Lung (tissue), 11 donors: ENCODE measurements at regions not wholly inside any gene's neighbourhood (a gene's known extent, or its start where the extent isn't known, plus 50 kb on each side); places are given as distances from the start of the nearest gene placed in this dataset.

Experiments used
- ATAC-seq: fragments of 200-7000 bp; cut with Tn5 transposase; one replicate; pipeline ENCODE4 v1.9.1; 2020; ENCODE audit warnings: moderate number of reproducible peaks; ENCODE audit not compliant: insufficient read depth, low FRiP score
- DNase-seq, 3 donors: peaks; one replicate each; pipeline ENCODE4 v3.0.0-alpha.2; 2013 to 2017
- H3K27ac ChIP-seq, 2 donors: one replicate each; pipeline ENCODE4 v1.5.1; 2013; ENCODE audit warnings: mild to moderate bottlenecking in 2 of 2, moderate library complexity in 2 of 2, control low read depth in 1 of 2, inconsistent platforms in 1 of 2, low read depth in 1 of 2, low read length in 1 of 2
- H3K27me3 ChIP-seq, 3 donors: one replicate each; pipeline ENCODE4 v1.5.1; 2013; ENCODE audit warnings: low read length in 2 of 3; ENCODE audit not compliant: control insufficient read depth in 3 of 3, insufficient read depth in 3 of 3
- H3K36me3 ChIP-seq, 4 donors: one replicate each; pipeline ENCODE4 v1.5.1; 2013; ENCODE audit warnings: low read length in 4 of 4, mild to moderate bottlenecking in 1 of 4, moderate library complexity in 1 of 4; ENCODE audit not compliant: control insufficient read depth in 4 of 4, insufficient read depth in 4 of 4
- H3K4me1 ChIP-seq, 5 donors: one replicate each; pipeline ENCODE4 v1.5.1; 2013; ENCODE audit warnings: low read length in 5 of 5, mild to moderate bottlenecking in 2 of 5, moderate library complexity in 1 of 5; ENCODE audit not compliant: control insufficient read depth in 5 of 5, insufficient read depth in 5 of 5
- H3K4me3 ChIP-seq: one replicate; pipeline ENCODE4 v1.5.1; 2013; ENCODE audit warnings: mild to moderate bottlenecking, control low read depth, moderate library complexity
- H3K9ac ChIP-seq, 2 donors: one replicate each; pipeline ENCODE4 v1.5.1; 2013; ENCODE audit warnings: low read length in 2 of 2, control low read depth in 1 of 2; ENCODE audit not compliant: insufficient read depth in 1 of 2
- H3K9me3 ChIP-seq, 4 donors: one replicate each; pipeline ENCODE4 v1.5.1; 2013; ENCODE audit warnings: low read length in 3 of 4, mild to moderate bottlenecking in 1 of 4, moderate library complexity in 1 of 4; ENCODE audit not compliant: control insufficient read depth in 4 of 4, insufficient read depth in 3 of 4
- CTCF ChIP-seq: IDR thresholded peaks from 2 replicates; pipeline ENCODE4 v1.5.1; 2012; ENCODE audit warnings: mild to moderate bottlenecking; ENCODE audit errors: control extremely low read depth, extremely low read depth
- WGBS, 2 donors: extraction: QIAGEN DNeasy Blood & Tissue Kit; methylation state at CpG; one replicate each; pipeline ENCODE4 v1.1.7; 2013; 5-methylcytosine and 5-hydroxymethylcytosine counted together
- donor health status: control.
- donor health status: control.
- donor health status: Bipolar disorder and iron deficiency.
- donor health status: healthy.
- donor health status: DM: yes; HTN: yes; CAD: no.

GRCh38 chr6:95404777-95405176 is 172.6 kb upstream of the MANEA start:
- Histone ChIP-seq H3K4me1 (no peaks in the 10 kb centered on the region), H3K9me3 (no peaks in the 10 kb centered on the region), H3K27ac (no peak overlapping the region), H3K27me3 (no peaks in the 10 kb centered on the region), H3K9ac (no peak overlapping the region), H3K4me3 (no peak overlapping the region), H3K36me3 (no peaks in the 10 kb centered on the region)
- no peak for TF ChIP-seq CTCF
- ATAC-seq (no peak), DNase-seq (no peak)
- 83 to 90% methylated on average over 2 of the region's 2 CpGs for WGBS, 2 donors

- no peak for ATAC-seq
- Histone ChIP-seq H3K27ac (no peak overlapping the region), H3K4me3 (no peak overlapping the region), H3K4me1 (no peaks in the 10 kb centered on the region), H3K9ac (no peak overlapping the region), H3K9me3 (no peaks in the 10 kb centered on the region), H3K27me3 (no peaks in the 10 kb centered on the region), H3K36me3 (no peaks in the 10 kb centered on the region)
- no peak for DNase-seq
- no peak for TF ChIP-seq CTCF
- 45 to 82% methylated on average over 1 of the region's 1 CpG for WGBS, 2 donors
Measured at GRCh38 chr6:95408111-95408510, 169.2 kb upstream of the MANEA start.

GRCh38 chr6:95410168-95410567 is 167.2 kb upstream of the MANEA start:
- Histone ChIP-seq H3K9me3 (no peaks in the 10 kb centered on the region), H3K27me3 (no peaks in the 10 kb centered on the region), H3K4me1 (no peaks in the 10 kb centered on the region), H3K36me3 (no peaks in the 10 kb centered on the region), H3K27ac (no peak overlapping the region), H3K4me3 (no peak overlapping the region), H3K9ac (no peak overlapping the region)
- ATAC-seq: no peak
- TF ChIP-seq CTCF: no peak
- WGBS, 2 donors: 73 to 78% methylated on average over 3 of the region's 3 CpGs
- DNase-seq: no peak

- H3K9ac ChIP-seq: no peak overlapping the region
- H3K27me3 ChIP-seq: no peaks in the 10 kb centered on the region
- TF ChIP-seq CTCF: no peak
- no peak overlapping the region for H3K27ac ChIP-seq
- no peaks in the 10 kb centered on the region for H3K4me1 ChIP-seq
- H3K9me3 ChIP-seq: peaks cover 0 to 1% (median 0%) of the 10 kb centered on the region in 4 donors
- 62 to 80% methylated on average over 2 of the region's 2 CpGs for WGBS, 2 donors
- ATAC-seq: no peak
- no peak overlapping the region for H3K4me3 ChIP-seq
- DNase-seq: no peak
- H3K36me3 ChIP-seq: no peaks in the 10 kb centered on the region
Measured at GRCh38 chr6:95413789-95414188, 163.5 kb upstream of the MANEA start.
